OCI-LY3 (cell line): ENCODE measurements at regions not wholly inside any gene's neighbourhood (a gene's known extent, or its start where the extent isn't known, plus 50 kb on each side); places are given as distances from the start of the nearest gene placed in this dataset.

ENCODE experiments used
- H2AFZ ChIP-seq: fragments of 200-600, 300-600 bp; shearing (Covaris generic); 2 replicates; pipeline ENCODE4 v1.6.0; 2014; ENCODE audit warnings: antibody characterized with exemption, low read depth, low read length
- H3K27ac ChIP-seq: fragments of 200-600, 300-600 bp; sonication (generic); 2 replicates; pipeline ENCODE4 v1.5.1; 2014; ENCODE audit warnings: mild to moderate bottlenecking, low read length, moderate library complexity, mixed read lengths
- H3K27me3 ChIP-seq: fragments of 200-600, 300-600 bp; sonication (generic); 2 replicates; pipeline ENCODE4 v1.6.1; 2014; ENCODE audit warnings: low read depth, low read length, mixed read lengths
- H3K36me3 ChIP-seq: fragments of 200-600, 300-600 bp; sonication (generic); replicated peaks from 2 replicates; pipeline ENCODE3; 2014; ENCODE audit warnings: low read depth, low read length, mixed read lengths
- H3K4me1 ChIP-seq: fragments of 300-600, 200-600 bp; sonication (generic); 2 replicates; pipeline ENCODE4 v1.6.1; 2014; ENCODE audit warnings: low read length, mixed read lengths
- H3K4me2 ChIP-seq: fragments of 200-600, 300-600 bp; sonication (generic); 2 replicates; pipeline ENCODE4 v1.6.1; 2014; ENCODE audit warnings: low read length, mixed read lengths
- H3K4me3 ChIP-seq: fragments of 300-600, 200-600 bp; sonication (generic); 2 replicates; pipeline ENCODE4 v1.5.1; 2014; ENCODE audit warnings: antibody characterized with exemption, mild to moderate bottlenecking, low read length, moderate library complexity
- H3K79me2 ChIP-seq: fragments of 300-600, 200-600 bp; shearing (Covaris generic); 2 replicates; pipeline ENCODE4 v1.6.1; 2014; ENCODE audit warnings: mild to moderate bottlenecking, low read length, mixed read lengths
- H3K9ac ChIP-seq: fragments of 300-600, 200-600 bp; shearing (Covaris generic); 2 replicates; pipeline ENCODE4 v1.6.0; 2014; ENCODE audit warnings: mild to moderate bottlenecking, low read length, moderate library complexity
- H3K9me3 ChIP-seq: fragments of 200-600, 300-600 bp; shearing (Covaris generic); 2 replicates; pipeline ENCODE4 v1.6.1; 2014; ENCODE audit warnings: low read length, mixed read lengths; ENCODE audit not compliant: insufficient read depth
- H4K20me1 ChIP-seq: fragments of 200-600, 300-600 bp; sonication (generic); 2 replicates; pipeline ENCODE4 v1.6.1; 2016; ENCODE audit warnings: low read length, mixed read lengths; ENCODE audit not compliant: insufficient read depth
- EZH2phosphoT487 ChIP-seq: fragments of 200-600 bp; shearing (Covaris generic); IDR thresholded peaks from 2 replicates; pipeline ENCODE4 v1.6.1; 2018; ENCODE audit warnings: antibody characterized with exemption, mixed run types, low read depth
- TF ChIP-seq, protein P1 (sequence below): fragments of 200-600, 300-600 bp; sonication (generic); IDR thresholded peaks from 2 replicates; pipeline ENCODE4 v1.5.1; 2014; ENCODE audit warnings: antibody characterized with exemption, low read length, low read depth

- Histone ChIP-seq H2AFZ (no peak overlapping the region), H3K27me3 (no peaks in the 10 kb centered on the region), H4K20me1 (no peaks in the 10 kb centered on the region), H3K9ac (no peak overlapping the region), H3K27ac (no peak overlapping the region), H3K4me2 (no peak overlapping the region), H3K4me3 (no peak overlapping the region), H3K36me3 (no peaks in the 10 kb centered on the region), H3K79me2 (no peaks in the 10 kb centered on the region), H3K4me1 (no peaks in the 10 kb centered on the region), H3K9me3 (no peaks in the 10 kb centered on the region)
- no peak for TF ChIP-seq EZH2phosphoT487
- TF ChIP-seq, protein P1, sequence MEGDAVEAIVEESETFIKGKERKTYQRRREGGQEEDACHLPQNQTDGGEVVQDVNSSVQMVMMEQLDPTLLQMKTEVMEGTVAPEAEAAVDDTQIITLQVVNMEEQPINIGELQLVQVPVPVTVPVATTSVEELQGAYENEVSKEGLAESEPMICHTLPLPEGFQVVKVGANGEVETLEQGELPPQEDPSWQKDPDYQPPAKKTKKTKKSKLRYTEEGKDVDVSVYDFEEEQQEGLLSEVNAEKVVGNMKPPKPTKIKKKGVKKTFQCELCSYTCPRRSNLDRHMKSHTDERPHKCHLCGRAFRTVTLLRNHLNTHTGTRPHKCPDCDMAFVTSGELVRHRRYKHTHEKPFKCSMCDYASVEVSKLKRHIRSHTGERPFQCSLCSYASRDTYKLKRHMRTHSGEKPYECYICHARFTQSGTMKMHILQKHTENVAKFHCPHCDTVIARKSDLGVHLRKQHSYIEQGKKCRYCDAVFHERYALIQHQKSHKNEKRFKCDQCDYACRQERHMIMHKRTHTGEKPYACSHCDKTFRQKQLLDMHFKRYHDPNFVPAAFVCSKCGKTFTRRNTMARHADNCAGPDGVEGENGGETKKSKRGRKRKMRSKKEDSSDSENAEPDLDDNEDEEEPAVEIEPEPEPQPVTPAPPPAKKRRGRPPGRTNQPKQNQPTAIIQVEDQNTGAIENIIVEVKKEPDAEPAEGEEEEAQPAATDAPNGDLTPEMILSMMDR = no peak
Measured at GRCh38 chr11:28412029-28412428, 303.8 kb downstream of the METTL15 start.

DNA sequence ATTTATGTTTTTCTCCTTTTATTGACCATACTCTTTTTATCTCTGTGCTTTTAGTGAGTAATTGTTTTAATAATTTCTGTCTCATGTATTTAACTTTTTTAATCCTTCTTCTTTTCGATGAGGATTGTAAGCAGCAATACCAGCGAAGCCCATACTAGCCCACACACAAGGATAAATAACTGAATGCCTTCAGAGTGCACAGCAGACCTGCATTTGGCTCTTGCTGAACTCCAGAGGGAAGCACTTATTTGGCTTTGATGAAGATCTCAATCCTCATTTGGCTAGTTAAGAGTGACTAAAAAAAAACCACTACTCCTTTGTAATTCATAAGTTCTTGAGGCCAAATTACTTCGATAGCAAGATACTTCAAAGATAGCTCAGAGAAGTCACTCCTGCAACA is 293.3 kb downstream of the METTL15 start:
- Histone ChIP-seq H3K36me3 (no peaks in the 10 kb centered on the region), H3K4me2 (no peak overlapping the region), H3K27ac (no peak overlapping the region), H3K4me1 (no peaks in the 10 kb centered on the region), H3K79me2 (no peaks in the 10 kb centered on the region), H3K9ac (no peak overlapping the region), H3K4me3 (no peak overlapping the region), H3K9me3 (no peaks in the 10 kb centered on the region), H4K20me1 (no peaks in the 10 kb centered on the region), H3K27me3 (no peaks in the 10 kb centered on the region), H2AFZ (no peak overlapping the region)
- TF ChIP-seq, protein P1 = no peak
- TF ChIP-seq EZH2phosphoT487 = no peak

DNA sequence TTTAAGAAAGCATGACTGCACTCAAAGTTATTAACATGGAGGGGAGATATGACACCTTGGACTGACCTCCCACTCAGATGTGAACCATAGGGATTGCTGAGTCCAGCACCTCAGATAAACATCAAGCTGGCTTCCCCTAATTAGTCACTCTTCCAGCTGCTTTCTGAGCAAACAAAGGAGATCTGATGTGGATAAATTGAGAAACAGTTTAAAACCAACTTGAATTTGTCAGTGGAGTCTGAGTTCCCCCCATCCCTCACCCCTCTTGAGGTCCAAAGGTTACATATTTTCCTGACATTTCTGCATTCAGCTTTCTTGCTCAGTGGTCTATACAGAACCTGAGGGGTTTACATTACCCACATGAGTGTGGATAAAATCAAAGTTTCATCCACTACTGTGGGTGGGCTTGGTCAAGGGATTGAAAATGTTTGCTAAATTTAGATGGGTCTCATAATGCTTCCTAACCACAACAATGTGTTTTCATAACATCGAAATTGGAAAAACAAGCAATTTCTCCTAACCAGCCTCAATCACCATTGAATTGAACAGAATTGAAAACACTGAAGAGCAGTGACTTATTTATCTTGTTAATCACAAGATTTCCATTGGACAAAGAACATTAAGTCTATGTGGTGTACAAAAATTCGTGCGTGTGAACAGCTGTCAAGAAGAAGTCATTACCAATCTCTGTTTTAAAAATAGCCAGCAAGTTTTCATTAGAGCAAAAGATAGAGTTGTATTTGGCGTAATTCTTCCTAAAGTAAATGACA is 292.3 kb downstream of the METTL15 start:
- Histone ChIP-seq H3K4me2 (no peak overlapping the region), H3K27me3 (no peaks in the 10 kb centered on the region), H3K4me3 (no peak overlapping the region), H3K27ac (no peak overlapping the region), H3K4me1 (no peaks in the 10 kb centered on the region), H2AFZ (no peak overlapping the region), H3K9me3 (no peaks in the 10 kb centered on the region), H4K20me1 (no peaks in the 10 kb centered on the region), H3K9ac (no peak overlapping the region), H3K79me2 (no peaks in the 10 kb centered on the region), H3K36me3 (no peaks in the 10 kb centered on the region)
- no peak for TF ChIP-seq EZH2phosphoT487
- TF ChIP-seq, protein P1 = no peak

- H3K27me3 ChIP-seq = no peaks in the 10 kb centered on the region
- no peak overlapping the region for H3K4me2 ChIP-seq
- no peak overlapping the region for H3K9ac ChIP-seq
- H3K9me3 ChIP-seq = no peaks in the 10 kb centered on the region
- H3K36me3 ChIP-seq = no peaks in the 10 kb centered on the region
- no peak overlapping the region for H3K4me3 ChIP-seq
- H3K79me2 ChIP-seq = no peaks in the 10 kb centered on the region
- no peak overlapping the region for H2AFZ ChIP-seq
- H4K20me1 ChIP-seq = no peaks in the 10 kb centered on the region
- TF ChIP-seq EZH2phosphoT487 = no peak
- TF ChIP-seq, protein P1 = no peak
- no peaks in the 10 kb centered on the region for H3K4me1 ChIP-seq
- H3K27ac ChIP-seq = no peak overlapping the region
Measured at GRCh38 chr11:28393348-28393747, 285.2 kb downstream of the METTL15 start.
